ENCODE measurements at regions not wholly inside any gene's neighbourhood (a gene's known extent, or its start where the extent isn't known, plus 50 kb on each side); places are given as distances from the start of the nearest gene placed in this dataset.
"Not testable (repeated sequence)": the region's sequence is repeated elsewhere in the genome, so short reads cannot be mapped to it uniquely, and the experiment has no call there.

- not testable (repeated sequence) for DNase-seq
Measured at GRCh38 chr6:168795611-168796010, 354.6 kb downstream of the SMOC2 start.

- no peak for DNase-seq
Measured at GRCh38 chr6:168794491-168794890, 353.5 kb downstream of the SMOC2 start.

- no peak for DNase-seq
Measured at GRCh38 chr6:168793649-168794048, 352.7 kb downstream of the SMOC2 start.

- no peak for DNase-seq
Measured at GRCh38 chr6:168791917-168792316, 350.9 kb downstream of the SMOC2 start.

- DNase-seq: no peak
Measured at GRCh38 chr6:168789699-168790098, 348.7 kb downstream of the SMOC2 start.

GRCh38 chr6:168785720-168786511 lies 344.9 kb downstream of the SMOC2 start:
- no peak for DNase-seq

GRCh38 chr6:168784426-168784825 lies 343.4 kb downstream of the SMOC2 start:
- no peak for DNase-seq

GRCh38 chr6:168783720-168784119 lies 342.7 kb downstream of the SMOC2 start:
- DNase-seq: no peak

- no peak for DNase-seq
Measured at GRCh38 chr6:168782187-168782751, 341.3 kb downstream of the SMOC2 start.

GRCh38 chr6:168778201-168778600 lies 337.2 kb downstream of the SMOC2 start:
- DNase-seq: no peak

- DNase-seq: no peak
Measured at GRCh38 chr6:168774381-168774780, 333.4 kb downstream of the SMOC2 start.

GRCh38 chr6:168773788-168774187 lies 332.8 kb downstream of the SMOC2 start:
- DNase-seq: no peak

- DNase-seq: no peak
Measured at GRCh38 chr6:168765752-168766151, 324.8 kb downstream of the SMOC2 start.

GRCh38 chr6:168756009-168756634 lies 315.1 kb downstream of the SMOC2 start:
- no peak for DNase-seq

GRCh38 chr6:168746643-168747042 lies 305.7 kb downstream of the SMOC2 start:
- no peak for DNase-seq

GRCh38 chr6:168746013-168746412 lies 305.0 kb downstream of the SMOC2 start:
- no peak for DNase-seq

- no peak for DNase-seq
Measured at GRCh38 chr6:168744861-168745260, 303.9 kb downstream of the SMOC2 start.

GRCh38 chr6:168741942-168742782 lies 301.2 kb downstream of the SMOC2 start:
- DNase-seq: no peak

GRCh38 chr6:168741305-168741704 lies 300.3 kb downstream of the SMOC2 start:
- no peak for DNase-seq

GRCh38 chr6:168739381-168739780 lies 298.4 kb downstream of the SMOC2 start:
- no peak for DNase-seq

GRCh38 chr6:168737481-168737880 lies 296.5 kb downstream of the SMOC2 start:
- DNase-seq: no peak

- no peak for DNase-seq
Measured at GRCh38 chr6:168737014-168737413, 296.0 kb downstream of the SMOC2 start.

- DNase-seq: no peak
Measured at GRCh38 chr6:168736039-168736438, 295.1 kb downstream of the SMOC2 start.
